K562 (cell line): ENCODE measurements at regions not wholly inside any gene's neighbourhood (a gene's known extent, or its start where the extent isn't known, plus 50 kb on each side); places are given as distances from the start of the nearest gene placed in this dataset.

ENCODE experiments used
- FOSL1 ChIP-seq: fragments of 200-800 bp; sonication (Bioruptor generic); conservative IDR thresholded peaks from 2 replicates; pipeline ENCODE4 v1.6.1; 2016; ENCODE audit warnings: missing genetic modification characterization, missing compliant biosample characterization
- HDAC1 ChIP-seq, 2 experiments: fragments of 450-650 bp; IDR thresholded peaks; 2 replicates each; pipeline ENCODE4 v1.6.1; 2016 to 2017; ENCODE audit warnings: inconsistent platforms in 1 of 2, mild to moderate bottlenecking in 1 of 2, moderate library complexity in 1 of 2

GRCh38 chr6:137637121-137637520 is 142.9 kb upstream of the OLIG3 start:
- TF ChIP-seq FOSL1 (tag) (no peak), HDAC1 (IDR thresholded peaks at IDR 0.05) (no peak)
